ENCODE measurements at regions not wholly inside any gene's neighbourhood (a gene's known extent, or its start where the extent isn't known, plus 50 kb on each side); places are given as distances from the start of the nearest gene placed in this dataset.
"Not testable (repeated sequence)": the region's sequence is repeated elsewhere in the genome, so short reads cannot be mapped to it uniquely, and the experiment has no call there.

- DNase-seq = no peak
Observed at GRCh38 chr4:36610628-36611027, 329.2 kb downstream of the DTHD1 start.

GRCh38 chr4:36613142-36613541, 331.7 kb downstream of the DTHD1 start:
- DNase-seq = not testable (repeated sequence)

- no peak for DNase-seq
Observed at GRCh38 chr4:36614011-36614410, 332.6 kb downstream of the DTHD1 start.

GRCh38 chr4:36618102-36618501, 336.7 kb downstream of the DTHD1 start:
- DNase-seq = no peak

- DNase-seq = no peak
Observed at GRCh38 chr4:36624030-36624429, 342.6 kb downstream of the DTHD1 start.

GRCh38 chr4:36638273-36638811, 356.9 kb downstream of the DTHD1 start:
- DNase-seq = no peak

GRCh38 chr4:36640876-36641275, 359.5 kb downstream of the DTHD1 start:
- DNase-seq = no peak

GRCh38 chr4:36651253-36651652, 369.8 kb downstream of the DTHD1 start:
- DNase-seq = no peak

GRCh38 chr4:36652857-36653256, 371.4 kb downstream of the DTHD1 start:
- no peak for DNase-seq

- DNase-seq = no peak
Observed at GRCh38 chr4:36665985-36666527, 384.6 kb downstream of the DTHD1 start.

GRCh38 chr4:36675436-36675835, 394.0 kb downstream of the DTHD1 start:
- DNase-seq = no peak

- no peak for DNase-seq
Observed at GRCh38 chr4:36676139-36677050, 395.0 kb downstream of the DTHD1 start.

- DNase-seq = no peak
Observed at GRCh38 chr4:36677112-36677511, 395.7 kb downstream of the DTHD1 start.

GRCh38 chr4:36677874-36678273, 396.5 kb downstream of the DTHD1 start:
- DNase-seq = no peak

- no peak for DNase-seq
Observed at GRCh38 chr4:36687681-36688080, 406.3 kb downstream of the DTHD1 start.

GRCh38 chr4:36692586-36692985, 411.2 kb downstream of the DTHD1 start:
- DNase-seq = no peak

- DNase-seq = no peak
Observed at GRCh38 chr4:36702245-36702644, 420.8 kb downstream of the DTHD1 start.

- DNase-seq = no peak
Observed at GRCh38 chr4:36704289-36704688, 422.9 kb downstream of the DTHD1 start.

GRCh38 chr4:36709991-36710390, 428.6 kb downstream of the DTHD1 start:
- DNase-seq = no peak

- DNase-seq = no peak
Observed at GRCh38 chr4:36712013-36712412, 430.6 kb downstream of the DTHD1 start.

GRCh38 chr4:36716874-36717273, 435.5 kb downstream of the DTHD1 start:
- no peak for DNase-seq

GRCh38 chr4:36719425-36719824, 438.0 kb downstream of the DTHD1 start:
- DNase-seq = no peak

- DNase-seq = no peak
Observed at GRCh38 chr4:36722986-36723385, 441.6 kb downstream of the DTHD1 start.

GRCh38 chr4:36734334-36734733, 452.9 kb downstream of the DTHD1 start:
- no peak for DNase-seq
